HG03432 (cell line): ENCODE measurements at regions not wholly inside any gene's neighbourhood (a gene's known extent, or its start where the extent isn't known, plus 50 kb on each side); places are given as distances from the start of the nearest gene placed in this dataset.

Experiments used
- ATAC-seq: cut with Tn5 transposase; IDR thresholded peaks from one replicate; pipeline ENCODE4 v1.9.1; 2021; ENCODE audit warnings: mild to moderate bottlenecking, moderate library complexity; ENCODE audit not compliant: unreplicated experiment

DNA sequence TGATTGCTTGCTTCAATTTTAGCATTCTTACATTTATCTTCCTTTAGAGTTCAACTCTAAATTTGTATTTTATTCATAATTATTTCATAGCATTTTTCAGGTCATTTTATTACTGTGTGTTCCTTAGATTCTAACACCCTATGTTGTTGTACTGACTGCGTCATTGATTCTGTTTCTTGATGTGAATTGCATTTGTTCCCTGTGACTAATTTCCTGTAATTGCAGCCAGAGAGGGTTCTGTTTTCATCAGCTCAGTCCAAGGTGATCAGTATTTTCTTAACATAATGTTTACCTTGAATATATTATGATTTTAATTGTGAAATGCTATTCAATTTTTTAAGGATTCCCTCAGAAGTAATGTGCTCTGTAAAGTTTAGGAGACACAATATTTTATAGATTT lies 970.2 kb upstream of the PIK3C3 start:
- no peak for ATAC-seq

DNA sequence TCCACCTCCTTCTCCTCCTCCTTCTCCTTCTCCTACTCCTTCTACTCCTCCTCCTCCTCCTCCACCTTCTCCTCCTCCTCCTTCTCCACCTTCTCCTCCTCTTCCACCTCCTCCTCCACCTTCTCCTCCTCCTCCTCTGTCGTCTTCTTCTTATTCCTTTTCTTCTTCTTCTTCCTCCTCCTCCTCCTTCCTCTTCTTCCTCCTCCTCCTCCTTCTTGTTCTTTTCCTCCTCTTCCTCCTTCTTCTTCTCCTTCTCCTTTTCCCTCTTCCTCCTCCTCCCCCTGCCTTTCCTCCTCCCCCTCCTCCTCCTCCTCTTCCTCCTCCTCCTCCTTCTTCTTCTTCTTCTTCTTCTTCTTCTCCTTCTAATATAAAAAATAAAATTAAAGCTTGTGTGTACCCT lies 971.2 kb upstream of the PIK3C3 start:
- no peak for ATAC-seq

DNA sequence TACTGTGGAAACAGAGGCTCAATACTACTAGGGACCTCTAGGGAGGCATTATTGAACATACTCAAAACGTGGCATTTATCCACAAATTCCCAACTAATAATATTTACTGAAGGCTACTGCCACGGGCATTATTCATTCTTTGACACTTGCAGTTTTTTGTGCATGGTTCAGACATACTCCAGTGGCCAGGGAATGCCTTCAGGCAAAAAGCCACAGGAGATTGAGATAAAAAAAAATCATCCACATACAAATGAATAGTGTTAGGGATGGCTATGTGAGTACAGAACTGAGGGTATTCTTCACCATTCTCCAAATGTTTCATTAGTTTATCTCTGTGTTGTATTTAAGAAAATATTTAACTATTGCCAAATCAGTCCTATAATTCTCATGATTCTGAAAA lies 974.9 kb upstream of the PIK3C3 start:
- ATAC-seq: no peak

DNA sequence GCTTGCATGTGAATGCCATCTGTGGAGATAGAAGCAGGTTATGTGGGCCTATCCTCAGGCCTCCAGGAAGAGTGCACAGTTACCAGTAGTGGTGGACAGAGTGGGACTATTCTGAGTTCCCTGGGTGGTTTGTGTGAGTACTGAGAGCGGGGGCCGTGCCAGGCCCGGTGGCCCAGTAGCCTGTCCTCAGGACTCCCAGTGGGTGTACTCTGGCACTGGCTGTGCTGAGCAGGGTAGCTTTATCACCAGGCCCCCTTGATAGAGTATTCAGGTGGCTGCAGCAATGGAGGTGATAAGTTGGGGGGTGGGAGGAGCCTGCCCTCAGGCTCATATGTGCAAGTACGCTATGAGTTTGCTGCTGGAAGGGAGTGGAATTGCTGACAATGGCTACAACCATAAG lies 979.0 kb upstream of the PIK3C3 start:
- no peak for ATAC-seq

DNA sequence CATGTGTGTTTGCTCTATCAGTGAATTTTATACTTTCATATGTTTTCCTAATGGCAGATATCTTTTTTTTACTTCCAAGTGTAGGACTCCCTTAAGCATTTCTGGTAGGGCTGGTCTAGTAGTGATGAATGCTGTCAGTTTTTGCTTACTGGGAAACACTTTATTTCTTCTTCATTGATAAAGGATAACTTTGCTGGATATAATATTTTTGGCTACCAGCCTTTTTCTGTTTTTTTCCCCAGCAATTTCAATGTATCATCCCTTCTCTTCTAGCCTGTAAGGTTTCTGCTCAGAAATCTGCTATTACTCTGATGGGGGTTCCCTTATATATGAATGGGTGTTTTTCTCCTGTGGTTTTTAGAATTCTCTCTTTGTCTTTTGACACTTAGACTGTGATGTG lies 980.6 kb upstream of the PIK3C3 start:
- ATAC-seq: no peak

DNA sequence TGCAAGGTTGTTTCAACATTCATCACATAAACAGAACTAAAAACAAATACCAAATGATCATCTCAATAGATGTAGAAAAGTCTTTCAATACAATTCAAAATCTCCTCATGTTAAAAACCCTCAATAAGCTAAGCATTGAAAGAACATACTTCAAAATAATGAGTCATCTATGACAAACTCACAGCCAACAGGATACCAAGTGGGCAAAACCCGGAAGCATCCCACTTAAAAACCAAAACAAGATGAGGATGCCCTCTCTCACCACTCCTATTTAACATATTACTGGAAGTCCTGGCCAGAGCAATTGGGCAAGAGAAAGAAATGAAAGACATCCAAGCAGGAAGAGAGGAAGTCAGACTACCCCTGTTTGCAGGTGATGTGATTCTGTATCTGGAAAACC lies 992.2 kb upstream of the PIK3C3 start:
- ATAC-seq: no peak

DNA sequence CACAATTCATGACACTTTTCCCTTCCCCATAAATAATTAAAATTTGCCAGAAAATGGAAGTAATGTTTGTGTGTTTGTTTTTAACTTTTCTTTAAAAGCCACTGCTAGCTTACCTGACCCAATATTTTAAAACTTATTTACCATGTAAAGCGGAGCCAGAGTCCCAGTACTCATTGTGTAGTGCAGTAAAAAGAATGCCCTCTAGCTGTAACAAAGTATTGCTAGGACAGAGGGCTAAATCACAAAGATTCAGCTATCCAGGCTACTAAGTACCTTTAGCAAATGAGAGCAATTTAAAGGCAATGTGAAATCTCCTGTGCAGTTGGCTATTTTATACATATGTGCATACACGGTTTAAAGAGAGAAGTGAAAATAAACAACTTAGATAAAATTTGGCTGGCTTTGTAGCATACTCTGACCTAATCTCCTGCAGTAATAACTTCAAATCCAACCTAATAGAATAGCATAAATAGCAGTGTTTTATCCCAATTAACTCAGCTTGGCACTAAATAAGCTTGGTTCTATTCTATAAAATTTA lies 997.4 kb upstream of the PIK3C3 start:
- no peak for ATAC-seq

DNA sequence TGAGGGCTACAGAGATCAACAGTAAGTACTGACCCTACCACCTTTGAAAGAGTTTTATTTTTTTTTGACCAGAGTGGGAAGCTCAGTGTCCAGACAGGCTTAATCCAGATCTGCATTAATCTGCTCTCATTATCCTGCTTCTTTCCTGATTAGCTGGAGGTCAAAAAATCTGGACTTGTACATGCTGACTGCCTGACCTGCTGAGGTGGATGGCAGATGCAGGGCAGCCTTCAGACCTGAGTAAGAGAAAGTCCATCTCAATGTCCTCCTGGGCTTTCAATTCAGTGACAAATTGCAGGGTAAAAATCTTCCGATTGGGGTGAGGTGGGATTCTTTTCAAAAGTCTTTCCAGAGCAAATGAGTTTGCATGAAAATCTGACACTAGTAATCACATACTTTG lies 998.8 kb upstream of the PIK3C3 start:
- ATAC-seq: no peak

DNA sequence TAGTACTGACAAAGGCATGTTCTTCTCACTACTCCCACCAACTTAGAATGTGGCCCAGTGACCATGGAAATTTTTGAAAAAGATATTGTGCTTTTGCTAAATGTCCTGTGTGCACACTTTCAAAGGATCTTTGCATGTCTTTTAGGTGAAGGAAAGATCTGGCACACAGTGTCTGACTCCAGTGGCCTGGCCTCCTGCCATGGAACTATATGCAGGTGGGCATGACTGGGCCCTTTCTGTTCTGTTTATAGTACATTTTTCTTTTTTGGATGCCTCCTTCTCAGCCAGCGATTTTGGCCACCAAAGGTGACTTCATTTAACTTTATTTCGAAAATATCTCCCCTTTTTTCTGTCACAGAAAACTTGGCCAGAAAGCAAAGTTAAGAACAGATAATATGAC lies 999.7 kb upstream of the PIK3C3 start:
- ATAC-seq: no peak

DNA sequence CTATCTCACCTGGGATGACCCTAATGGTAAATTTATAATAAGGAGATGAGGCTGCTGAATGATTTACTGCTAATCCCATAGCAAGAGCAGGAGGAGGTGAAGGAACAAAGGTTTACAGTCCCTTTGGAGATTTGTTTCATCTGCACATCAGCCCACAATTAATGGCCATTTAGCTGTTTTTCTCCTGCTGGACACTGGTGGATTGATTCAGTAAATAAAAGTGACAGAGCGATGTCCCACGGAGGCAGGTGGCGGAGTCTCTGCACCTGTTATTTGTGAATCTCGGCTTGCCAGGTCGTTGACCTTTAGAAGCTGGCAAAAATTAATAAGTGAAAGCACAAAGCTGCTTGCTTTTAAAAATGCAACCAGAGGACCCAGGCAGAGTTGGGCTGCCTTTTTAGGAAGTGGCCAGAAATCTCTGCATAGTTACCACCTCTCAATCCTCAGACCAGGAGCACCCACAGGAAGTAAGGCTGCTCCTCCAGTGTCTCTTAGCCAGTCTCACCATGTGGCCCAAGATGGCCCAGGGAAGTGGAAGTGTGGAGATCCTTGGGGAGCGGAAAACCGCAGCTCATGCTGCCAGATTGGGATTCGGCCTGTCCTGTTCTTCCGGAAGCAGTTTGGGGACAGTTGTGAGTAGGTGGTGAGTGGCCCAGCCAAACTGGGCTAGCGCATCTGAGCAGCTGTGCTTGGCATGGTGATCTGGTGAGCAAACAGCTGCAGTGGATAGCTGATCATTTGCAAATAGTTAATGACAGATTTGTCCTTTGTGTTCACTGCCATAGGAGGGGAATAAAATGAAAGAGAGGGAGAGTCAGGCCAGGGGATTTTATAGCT lies 1005.7 kb upstream of the PIK3C3 start:
- ATAC-seq: no peak

DNA sequence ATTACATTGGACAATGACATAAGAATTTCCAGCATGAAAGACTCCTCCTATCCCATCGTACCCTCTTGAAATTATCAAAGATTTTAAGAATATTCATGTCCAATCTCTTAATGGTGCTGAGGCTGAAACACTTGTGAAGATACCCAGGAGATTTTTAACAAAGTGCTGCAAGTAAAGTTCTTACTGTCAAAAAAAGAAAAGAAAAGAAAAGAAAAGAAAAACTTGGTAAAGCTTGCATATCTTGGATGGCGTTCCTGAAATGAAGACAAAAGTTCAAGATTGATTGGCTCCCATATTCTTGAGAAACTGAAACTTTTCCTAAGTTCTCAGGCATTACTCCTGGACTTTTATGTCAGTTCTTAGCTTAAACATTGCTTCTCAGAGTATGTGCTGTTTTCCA lies 1010.5 kb upstream of the PIK3C3 start:
- ATAC-seq: no peak

DNA sequence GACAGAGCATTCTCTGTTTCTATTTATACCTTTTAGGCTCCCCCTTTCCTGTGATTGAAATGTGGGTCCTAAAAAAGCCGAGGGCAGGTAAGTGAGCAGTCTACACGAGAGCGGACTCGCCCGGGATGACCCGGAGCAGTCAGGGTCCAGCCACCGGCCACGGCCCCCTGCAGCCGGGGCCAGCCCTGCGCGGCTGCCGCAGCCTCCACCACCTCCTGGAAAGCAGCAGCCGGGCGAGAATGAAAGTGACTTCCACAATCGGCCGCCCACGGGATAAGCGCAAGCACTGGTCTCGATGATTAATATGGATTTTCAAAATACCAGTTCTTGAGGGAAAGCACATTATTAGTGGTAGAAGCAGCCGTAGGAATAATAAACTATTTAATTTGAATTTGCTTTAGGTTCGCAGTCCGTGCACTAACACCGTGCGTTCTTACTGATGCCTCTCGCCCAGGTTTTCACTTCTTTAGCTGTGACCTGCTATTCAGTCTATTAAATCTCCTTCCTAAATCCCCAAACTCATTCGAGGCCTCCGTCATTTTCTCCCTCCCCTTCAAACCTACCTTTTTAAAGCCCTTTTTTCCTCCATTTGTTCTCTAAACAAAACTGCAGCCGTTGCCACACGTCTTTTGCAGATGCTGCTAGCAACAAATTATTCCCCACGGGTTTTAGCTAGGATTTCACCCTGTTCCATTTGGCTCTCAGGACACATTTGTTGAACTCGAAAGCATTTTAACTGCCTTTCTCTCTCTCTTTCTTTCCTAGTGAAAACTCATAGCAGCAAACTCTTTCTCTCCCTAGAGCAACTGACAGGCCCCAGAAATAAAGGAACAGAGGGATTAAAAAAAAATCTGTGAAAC lies 1015.1 kb upstream of the PIK3C3 start:
- ATAC-seq: no peak

DNA sequence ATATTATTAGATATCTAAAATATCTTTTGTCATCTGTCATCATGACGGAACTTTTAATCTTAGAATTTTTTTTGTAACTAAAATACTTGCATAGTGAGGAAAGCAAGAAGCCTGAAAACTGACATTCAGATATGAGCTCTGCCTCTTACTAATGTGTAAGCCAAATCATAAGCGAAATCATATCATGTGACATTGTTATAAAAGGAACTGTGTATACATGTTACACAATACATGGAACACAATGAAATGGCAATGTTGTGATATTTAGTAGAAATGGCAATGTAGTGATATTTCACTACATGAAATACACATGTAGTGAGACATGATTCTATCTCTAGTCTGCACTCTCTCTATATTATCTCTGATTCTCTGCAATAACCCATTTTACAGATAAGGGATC lies 1016.4 kb upstream of the PIK3C3 start:
- no peak for ATAC-seq

DNA sequence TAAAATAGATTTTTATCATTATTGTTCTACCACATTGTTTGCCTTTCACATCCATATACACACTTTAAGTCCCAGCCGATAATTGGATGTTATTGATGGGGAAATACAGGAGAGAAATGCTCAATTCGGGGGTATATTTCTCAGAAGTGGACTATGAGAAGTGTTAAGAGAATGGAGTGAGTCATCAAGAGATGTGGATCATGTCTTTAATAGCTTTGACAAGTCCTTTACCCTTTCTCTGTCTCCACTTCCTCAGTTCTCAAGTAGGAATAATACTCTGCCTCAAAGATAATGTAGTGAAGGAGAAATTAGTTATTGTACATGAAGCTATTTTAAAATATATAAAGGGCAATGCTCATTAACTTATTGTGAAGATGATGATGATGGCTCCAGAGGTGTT lies 1017.6 kb upstream of the PIK3C3 start:
- ATAC-seq: no peak

DNA sequence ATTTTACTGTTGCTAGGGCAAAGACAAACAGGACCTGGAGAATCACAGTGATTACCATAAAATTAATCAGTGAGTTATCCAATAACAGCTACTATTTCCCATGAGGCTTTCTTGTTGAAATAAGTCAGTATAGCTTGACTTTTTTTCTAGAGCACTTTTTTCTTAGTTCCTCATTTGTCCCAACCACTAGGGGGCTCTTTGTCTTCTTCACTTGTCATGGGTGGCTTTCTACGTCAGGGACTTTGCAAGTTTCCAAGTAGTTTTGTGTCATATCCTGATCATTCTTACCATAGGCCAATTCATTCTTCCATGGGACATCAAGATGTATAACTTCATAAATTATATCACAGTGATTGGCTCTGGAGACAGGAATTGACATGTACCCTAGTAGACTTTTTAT lies 1019.6 kb upstream of the PIK3C3 start:
- peak; percentile 45 for ATAC-seq

DNA sequence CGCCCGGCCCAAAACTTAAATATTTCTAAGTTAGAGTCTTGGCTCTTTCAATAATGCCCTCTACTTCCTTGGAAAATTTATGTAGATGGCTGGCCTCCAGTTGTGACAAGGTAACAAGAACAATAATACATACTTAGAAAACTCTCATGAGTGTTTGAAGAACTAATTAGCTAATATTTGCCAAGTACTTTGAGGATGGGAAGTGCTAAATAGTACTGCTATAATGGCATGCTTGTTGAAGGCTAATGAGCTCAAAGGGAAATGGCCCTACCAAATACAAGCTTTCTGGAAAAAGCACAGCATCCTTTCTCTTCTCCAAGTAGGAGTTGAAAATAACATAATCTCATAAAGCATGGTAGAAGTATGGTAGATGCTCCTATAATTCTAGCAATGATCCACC lies 1022.2 kb upstream of the PIK3C3 start:
- no peak for ATAC-seq

DNA sequence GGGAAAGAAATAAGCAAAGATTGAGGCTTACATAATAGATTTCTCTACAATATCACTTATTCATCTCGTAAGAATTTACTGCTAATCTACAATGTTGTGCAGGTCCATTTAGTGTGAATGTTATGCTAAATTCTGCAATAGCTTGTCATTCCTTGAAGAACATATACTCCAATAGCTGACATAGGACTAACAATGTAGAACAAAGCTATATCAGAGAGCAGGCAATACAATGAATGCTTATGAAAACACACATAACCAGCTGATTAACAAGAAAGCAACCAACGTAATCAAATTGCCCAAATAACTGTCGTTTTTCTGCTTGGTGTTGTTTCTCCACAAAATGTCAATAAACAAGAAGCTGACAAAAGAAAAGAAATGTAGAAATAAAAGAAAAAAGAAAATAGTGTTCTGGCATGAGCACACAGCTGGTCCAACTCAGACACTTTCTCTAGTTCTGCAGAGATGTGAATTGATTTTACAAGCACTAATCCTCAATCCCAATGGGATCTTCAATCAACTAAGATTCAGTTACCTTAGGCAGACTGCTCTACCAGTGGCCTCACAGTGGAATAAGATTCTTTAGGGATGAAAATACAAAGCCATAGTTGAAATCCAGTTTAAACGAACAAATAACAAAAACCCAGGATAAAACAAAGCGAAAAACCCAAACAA lies 1024.7 kb upstream of the PIK3C3 start:
- no peak for ATAC-seq

DNA sequence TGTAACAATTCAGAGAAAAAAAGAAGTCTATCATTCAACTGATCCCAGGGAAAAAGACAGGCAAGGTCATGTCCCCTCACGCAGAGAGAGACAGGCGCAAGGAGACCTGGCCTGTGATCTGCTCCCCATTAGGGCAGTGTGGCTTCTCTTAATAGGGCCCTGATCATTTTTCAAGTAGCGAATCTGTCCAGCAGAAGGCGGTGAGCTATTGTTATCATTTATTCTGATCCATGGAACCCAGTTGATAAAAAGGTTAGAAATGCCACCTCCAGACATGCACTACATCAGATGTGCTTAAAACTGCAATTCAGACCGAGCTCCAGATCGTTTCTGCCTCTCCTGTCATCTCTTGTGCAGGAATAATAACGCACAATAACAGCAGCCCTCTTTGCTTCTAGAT lies 1025.6 kb upstream of the PIK3C3 start:
- no peak for ATAC-seq

DNA sequence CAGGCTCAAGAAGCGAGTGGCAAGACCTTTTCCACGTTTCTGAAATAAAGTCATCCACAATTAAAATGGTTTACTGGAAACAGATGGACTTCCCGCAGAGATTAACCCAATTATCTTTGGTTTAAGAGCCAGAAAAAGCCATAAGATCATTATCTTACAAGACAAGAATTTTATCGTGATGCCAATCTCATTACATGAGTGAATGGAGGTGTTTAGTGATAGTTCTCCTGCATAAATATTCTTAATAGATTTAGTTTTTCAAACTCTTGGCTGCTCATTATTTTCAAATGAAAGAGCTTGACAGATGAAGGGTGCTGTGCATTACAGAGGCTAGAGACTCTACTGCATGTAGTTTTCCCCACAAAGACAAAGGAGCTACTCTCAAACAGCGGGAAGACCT lies 1028.4 kb upstream of the PIK3C3 start:
- no peak for ATAC-seq

DNA sequence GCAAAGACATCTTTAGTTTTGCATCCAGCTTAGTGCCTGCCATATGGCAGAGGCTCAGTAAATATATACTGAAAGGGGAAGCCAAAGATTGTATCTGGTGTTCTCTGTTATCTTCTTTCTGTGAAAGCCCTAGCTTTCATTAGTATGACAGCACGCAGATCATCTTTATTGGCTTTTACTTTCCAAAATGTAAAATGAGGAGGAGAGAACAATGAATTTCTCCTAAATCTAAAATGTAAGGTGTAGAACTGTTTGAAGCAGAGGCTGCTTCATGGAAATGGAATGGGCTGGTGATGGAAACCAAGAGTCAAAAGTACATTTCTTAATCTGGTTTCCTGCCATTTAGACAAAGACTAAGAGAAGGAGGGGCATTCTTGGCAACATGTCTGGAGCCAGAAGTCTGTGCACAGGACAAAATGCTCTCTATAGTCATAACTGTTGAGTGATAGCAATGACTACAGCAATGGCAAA lies 1029.9 kb upstream of the PIK3C3 start:
- no peak for ATAC-seq
